GM21447 (cell line): ENCODE measurements at regions not wholly inside any gene's neighbourhood (a gene's known extent, or its start where the extent isn't known, plus 50 kb on each side); places are given as distances from the start of the nearest gene placed in this dataset.
"Not testable (repeated sequence)": the region's sequence is repeated elsewhere in the genome, so short reads cannot be mapped to it uniquely, and the experiment has no call there.

Source experiments
- ATAC-seq: cut with Tn5 transposase; IDR thresholded peaks from one replicate; pipeline ENCODE4 v1.9.1; 2021; ENCODE audit not compliant: unreplicated experiment

DNA sequence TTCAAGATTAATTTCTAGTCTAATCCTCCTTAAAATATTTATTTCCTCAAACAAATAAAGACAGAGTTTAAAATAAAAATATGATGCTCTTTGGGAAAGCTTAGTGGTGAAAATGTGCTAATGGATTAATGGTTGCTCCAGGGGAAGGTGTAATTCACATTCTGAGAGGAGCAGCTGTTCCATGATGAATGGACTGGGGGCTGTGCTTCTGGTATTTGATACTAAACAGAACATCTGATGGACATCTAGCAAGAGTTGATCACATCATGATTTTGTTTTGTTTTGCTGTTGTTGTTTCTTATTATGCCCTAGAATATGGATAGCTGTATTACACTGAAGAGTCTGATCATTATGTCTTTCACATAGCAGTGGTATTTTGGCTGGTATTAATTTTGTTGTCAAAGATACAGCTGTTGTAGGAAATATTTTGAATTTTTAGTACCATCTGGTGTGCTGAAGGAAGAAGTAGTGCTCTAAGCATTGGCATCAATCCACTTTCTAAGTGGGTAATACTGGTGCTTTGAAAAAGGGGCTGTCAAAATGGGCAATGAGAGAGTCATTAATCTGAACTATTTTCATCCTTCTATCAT, 296.4 kb downstream of the ADAMTS20 start:
- ATAC-seq, result no peak

GRCh38 chr12:43252585-43252984, 299.4 kb downstream of the ADAMTS20 start:
- no peak for ATAC-seq

- ATAC-seq, result no peak
Measured at GRCh38 chr12:43245947-43246346, 306.1 kb downstream of the ADAMTS20 start.

DNA sequence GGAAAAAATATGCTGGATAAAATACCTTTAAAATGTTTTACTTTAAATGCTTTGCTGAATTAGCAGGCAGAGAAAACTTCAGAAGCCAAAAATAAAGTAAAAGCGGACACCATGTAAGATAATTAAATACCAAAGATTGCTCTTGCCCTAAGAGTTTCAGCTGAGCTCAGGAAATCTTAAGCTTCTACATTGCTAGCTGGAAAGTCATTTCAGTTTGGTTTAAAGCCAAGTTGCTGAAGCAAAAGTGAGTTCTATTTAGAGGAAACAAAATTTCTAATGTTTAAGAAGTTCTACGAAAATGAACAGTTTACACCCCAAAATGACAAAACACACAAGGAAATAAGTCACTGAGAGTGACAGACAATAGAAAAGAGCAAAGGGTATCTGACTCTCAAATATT, 310.0 kb downstream of the ADAMTS20 start:
- ATAC-seq, result no peak

DNA sequence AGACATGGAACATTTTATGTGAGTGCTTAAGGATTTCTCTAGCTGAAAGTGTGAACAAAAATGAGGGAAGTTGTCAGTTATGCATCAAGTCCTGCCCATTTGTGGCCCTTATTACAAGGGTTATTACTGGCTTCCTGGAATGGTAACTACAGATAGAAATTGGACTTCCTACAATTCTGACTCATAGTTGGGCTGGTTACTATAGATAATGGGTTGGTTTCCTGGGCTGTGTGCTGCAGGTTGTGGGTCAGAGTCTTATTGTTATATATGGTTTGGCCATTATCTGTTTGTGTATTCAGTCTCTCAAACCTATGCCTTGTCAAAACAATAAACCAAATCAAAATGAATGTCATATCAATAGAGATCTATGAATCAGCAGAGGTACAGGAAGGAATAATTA, 313.7 kb downstream of the ADAMTS20 start:
- ATAC-seq, result no peak

GRCh38 chr12:43237238-43237879, 314.6 kb downstream of the ADAMTS20 start:
- no peak for ATAC-seq

DNA sequence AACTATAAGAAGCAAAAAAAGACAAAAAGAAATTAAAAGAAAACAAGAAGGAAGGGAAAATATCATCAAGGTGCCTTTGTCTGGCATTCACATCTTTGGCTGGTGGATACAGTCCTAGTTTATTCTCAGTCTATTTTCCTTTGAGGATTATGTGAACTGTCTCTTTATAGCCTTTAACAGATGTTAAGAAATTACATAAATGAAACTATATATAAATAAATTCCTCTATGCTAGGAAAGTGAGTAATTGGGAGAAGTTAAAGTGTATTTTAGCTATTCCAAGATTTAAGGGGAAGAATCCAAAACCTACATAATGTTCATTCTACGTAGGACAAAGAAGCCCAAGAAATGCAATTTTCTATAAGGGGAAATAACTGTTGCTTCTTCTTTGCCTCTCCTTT, 316.3 kb downstream of the ADAMTS20 start:
- ATAC-seq, result no peak

DNA sequence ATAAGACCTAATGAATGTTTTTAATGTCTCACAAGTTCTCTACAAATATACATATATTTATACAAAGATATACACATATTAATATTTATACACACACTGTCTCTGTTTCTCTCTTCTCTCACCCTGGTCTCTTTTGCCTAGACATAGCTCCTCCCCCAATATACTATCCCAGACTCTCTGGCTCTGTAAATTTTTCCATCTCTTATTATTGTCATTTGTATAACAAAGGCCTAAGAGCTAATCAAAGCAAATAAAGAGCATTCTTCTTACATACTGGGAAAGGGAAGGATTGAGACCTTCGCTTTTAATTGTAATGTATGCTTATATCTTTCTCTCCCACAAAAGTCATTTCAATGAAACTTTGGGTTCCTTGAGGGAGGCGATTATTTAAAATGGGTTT, 318.1 kb downstream of the ADAMTS20 start:
- ATAC-seq, result no peak

- ATAC-seq, result no peak
Measured at GRCh38 chr12:43226151-43226550, 325.9 kb downstream of the ADAMTS20 start.

DNA sequence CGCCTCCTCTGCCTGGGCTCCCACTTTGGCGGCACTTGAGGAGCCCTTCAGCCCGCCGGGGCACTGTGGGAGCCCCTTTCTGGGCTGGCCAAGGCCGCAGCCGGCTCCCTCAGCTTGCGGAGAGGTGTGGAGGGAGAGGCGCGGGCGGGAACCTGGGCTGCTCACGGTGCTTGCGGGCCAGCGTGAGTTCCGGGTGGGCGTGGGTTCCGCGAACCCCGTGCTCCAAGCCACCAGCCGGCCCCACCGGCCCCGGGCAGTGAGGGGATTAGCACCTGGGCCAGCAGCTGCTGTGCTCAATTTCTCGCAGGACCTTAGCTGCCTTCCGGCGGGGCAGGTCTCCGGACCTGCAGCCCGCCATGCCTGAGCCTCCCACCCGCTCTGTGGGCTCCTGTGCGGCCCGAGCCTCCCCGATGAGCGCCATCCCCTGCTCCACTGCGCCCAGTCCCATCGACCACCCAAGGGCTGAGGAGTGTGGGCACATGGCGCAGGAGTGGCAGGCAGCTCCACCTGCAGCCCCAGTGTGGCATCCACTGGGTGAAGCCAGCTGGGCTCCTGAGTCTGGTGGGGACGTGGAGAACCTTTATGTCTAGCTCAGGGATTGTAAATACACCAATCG, 327.7 kb downstream of the ADAMTS20 start:
- ATAC-seq, result not testable (repeated sequence)

- ATAC-seq, result no peak
Measured at GRCh38 chr12:43222796-43223195, 329.2 kb downstream of the ADAMTS20 start.

- ATAC-seq, result no peak
Measured at GRCh38 chr12:43221216-43221615, 330.8 kb downstream of the ADAMTS20 start.

DNA sequence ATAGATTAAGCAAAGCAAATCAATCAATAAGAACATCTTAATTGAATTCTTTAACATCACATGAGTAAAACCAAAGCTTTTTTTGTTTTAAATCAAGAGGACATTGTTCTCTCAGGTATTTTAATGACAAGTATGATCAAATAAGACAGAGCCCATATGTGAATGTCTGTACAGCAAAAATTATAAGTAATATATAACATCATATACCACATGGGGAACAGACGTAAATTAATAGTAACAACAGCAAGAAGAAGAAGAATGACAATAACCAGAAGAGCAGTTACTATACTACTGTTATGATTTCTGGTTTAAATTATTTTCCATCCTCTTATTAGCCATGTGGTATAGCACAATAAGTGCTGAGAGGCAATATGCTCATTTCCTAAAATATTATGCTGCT, 335.5 kb downstream of the ADAMTS20 start:
- ATAC-seq, result no peak

DNA sequence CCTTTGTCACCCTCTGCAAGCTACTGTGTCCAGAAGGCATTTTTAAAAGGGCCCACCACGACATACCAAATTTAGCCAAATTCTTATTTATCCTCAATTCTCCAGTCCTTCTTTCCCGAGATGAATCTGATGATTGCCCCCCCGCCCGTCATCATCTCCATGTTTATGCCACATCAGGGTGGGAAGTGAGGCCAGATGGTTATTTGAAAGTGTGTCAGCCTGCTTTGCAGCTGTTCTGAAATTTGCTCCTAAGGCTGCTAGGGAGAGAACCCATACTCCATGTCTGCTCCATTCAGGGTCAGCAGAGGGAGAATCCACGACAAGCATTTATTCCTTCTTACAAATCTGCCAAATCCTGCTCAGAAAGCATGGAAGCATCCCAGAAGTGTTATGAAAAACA, 337.8 kb downstream of the ADAMTS20 start:
- ATAC-seq, result no peak

- no peak for ATAC-seq
Measured at GRCh38 chr12:43213608-43214007, 338.4 kb downstream of the ADAMTS20 start.

DNA sequence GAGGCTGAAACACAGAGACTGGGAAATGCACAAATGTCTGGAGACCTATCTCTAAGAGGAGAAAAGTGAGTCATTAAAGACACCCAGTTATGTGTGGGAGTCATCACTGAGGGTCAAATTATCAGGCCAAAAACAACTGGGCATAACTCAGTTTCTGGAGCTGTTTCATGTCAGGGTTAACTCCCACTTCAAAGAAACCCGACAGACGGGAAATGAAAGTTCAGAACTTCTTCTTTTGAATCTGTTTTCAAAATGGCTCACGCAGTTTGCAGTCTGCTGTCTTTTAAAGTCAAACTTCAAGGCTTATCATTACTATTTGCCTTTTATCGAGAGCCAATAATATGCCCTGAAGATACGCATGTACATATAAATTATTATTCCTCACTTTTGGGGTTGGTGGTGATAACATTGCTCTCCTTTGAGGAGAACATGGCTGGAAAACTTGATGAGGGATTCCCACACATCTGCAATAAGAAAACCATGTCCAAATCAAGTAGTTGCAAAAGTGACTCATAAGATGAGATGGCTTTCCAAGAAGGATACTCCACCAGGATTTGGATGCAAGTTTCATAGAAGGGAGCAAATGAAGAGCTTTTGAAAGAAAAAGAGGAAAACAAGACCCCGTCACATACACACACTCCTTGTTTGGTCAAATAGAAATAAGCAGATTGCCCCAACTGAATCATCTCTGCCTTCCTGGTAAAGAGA, 341.4 kb downstream of the ADAMTS20 start:
- peak; percentile 95 for ATAC-seq

DNA sequence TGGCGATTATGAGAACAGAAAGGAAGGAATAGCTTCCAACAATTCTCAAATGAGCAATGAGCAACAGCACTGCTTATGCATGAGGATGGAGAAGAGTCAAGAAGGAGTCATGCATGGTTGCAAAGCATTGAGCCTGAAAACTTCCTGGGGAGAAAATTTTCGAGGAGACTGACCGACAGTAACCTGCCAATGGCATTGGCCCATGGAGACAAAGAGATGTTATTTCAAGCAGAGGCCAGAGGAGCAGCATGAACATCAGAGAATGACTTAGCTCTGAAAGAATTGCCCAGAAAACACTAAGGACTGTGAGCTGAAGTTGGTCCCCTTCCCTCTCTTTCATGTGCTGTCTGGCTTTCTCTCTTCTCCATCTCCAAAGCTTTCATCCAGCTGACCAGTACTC, 343.4 kb downstream of the ADAMTS20 start:
- no peak for ATAC-seq

GRCh38 chr12:43208221-43208620, 343.8 kb downstream of the ADAMTS20 start:
- no peak for ATAC-seq

DNA sequence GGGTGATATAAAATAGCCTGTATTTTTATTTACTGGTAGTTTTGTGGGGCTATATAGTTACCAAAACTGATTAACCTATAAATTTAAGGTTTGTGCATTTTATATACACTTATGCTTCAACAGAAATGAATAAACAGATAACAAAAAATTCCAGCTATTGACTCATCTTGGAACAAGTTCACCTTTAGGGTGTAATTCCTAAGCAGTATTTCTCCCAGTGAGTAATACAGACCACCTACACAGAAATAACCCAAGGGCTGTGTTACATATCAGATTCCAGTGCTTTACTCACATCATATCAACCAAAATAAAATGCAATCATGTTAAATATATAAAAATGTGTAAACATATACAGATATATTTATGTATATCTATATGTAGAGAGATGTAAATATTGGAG, 345.6 kb downstream of the ADAMTS20 start:
- no peak for ATAC-seq

DNA sequence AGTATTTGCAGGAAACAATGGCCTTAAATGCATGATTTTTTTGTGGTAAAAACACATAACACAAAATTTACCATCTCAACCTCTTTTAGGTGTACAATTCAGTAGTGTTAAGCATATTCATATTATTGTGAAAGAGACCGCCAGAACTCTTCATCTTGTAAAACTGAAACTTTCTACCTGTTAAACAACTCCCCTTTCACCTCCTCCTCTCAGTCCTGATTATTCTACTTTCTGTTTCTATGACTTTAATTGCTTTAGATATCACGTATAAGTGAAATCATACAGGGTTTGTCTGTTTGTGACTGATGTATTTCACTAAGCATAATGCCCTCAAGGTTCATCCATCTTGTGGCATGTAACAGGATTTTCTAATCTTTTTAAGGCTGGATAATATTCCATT, 353.4 kb downstream of the ADAMTS20 start:
- ATAC-seq, result no peak

DNA sequence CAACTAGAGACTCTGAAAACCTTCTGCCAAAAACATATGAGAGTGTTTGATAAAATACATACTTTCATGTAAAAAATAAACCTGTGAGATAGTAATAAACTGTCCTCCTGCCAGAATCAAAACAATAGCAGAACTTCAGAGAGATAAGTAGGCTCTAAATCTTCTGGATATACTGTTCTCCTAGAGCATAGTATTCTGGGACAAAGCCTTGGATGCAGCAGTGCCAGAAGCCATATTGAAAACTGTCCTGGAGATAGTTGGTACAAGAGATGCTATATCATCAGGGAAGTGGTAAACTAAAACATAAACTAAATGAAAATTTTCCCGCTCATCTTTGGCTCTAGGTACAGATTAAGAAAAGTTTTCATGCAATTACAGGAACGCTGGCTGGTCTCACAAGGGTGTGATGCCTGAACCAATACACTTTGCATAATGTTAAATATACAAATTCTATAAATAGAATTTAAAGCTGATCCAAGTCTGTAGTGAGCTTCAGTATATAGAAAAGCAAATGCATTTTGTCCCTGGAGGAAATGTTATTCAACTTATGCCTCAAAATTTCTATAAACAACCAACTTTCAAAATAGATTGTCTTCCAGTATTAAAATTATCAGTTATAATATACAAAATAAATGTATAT, 355.6 kb downstream of the ADAMTS20 start:
- ATAC-seq, result no peak

- ATAC-seq, result not testable (repeated sequence)
Measured at GRCh38 chr12:43193096-43193495, 358.9 kb downstream of the ADAMTS20 start.
